BE2C (cell line): ENCODE measurements at regions not wholly inside any gene's neighbourhood (a gene's known extent, or its start where the extent isn't known, plus 50 kb on each side); places are given as distances from the start of the nearest gene placed in this dataset.

Experiments
- DNase-seq: peaks from one replicate; pipeline ENCODE4 v3.0.0-alpha.2; 2020
- H3K27me3 ChIP-seq: fragments of 250-450 bp; sonication (Bioruptor Pico); 2 replicates; pipeline ENCODE4 v1.5.1; 2020; ENCODE audit warnings: mild to moderate bottlenecking
- H3K36me3 ChIP-seq: fragments of 250-450 bp; sonication (Bioruptor Pico); 2 replicates; pipeline ENCODE4 v1.5.1; 2020; ENCODE audit warnings: mild to moderate bottlenecking
- H3K4me1 ChIP-seq: fragments of 250-450 bp; sonication (Bioruptor Pico); 2 replicates; pipeline ENCODE4 v1.5.1; 2020
- H3K4me3 ChIP-seq: 2 replicates; pipeline ENCODE4 v1.5.1; 2011; ENCODE audit warnings: low read depth, low read length
- H3K9me3 ChIP-seq: fragments of 250-450 bp; sonication (Bioruptor Pico); 2 replicates; pipeline ENCODE4 v1.5.1; 2020
- CTCF ChIP-seq: IDR thresholded peaks from 2 replicates; pipeline ENCODE4 v1.5.1; 2012; ENCODE audit warnings: mild to moderate bottlenecking, low read depth, low read length

GRCh38 chr10:124220547-124220946, 127.1 kb upstream of the CHST15 start:
- no peak overlapping the region for H3K4me3 ChIP-seq
- peaks cover 10% of the 10 kb centered on the region for H3K4me1 ChIP-seq
- no peaks in the 10 kb centered on the region for H3K9me3 ChIP-seq
- no peak for DNase-seq
- no peaks in the 10 kb centered on the region for H3K27me3 ChIP-seq
- no peaks in the 10 kb centered on the region for H3K36me3 ChIP-seq
- no peak for TF ChIP-seq CTCF

GRCh38 chr10:124219655-124220054, 126.3 kb upstream of the CHST15 start:
- H3K27me3 ChIP-seq, result no peaks in the 10 kb centered on the region
- DNase-seq, result no peak
- H3K4me3 ChIP-seq, result no peak overlapping the region
- no peak for TF ChIP-seq CTCF
- no peaks in the 10 kb centered on the region for H3K36me3 ChIP-seq
- no peaks in the 10 kb centered on the region for H3K9me3 ChIP-seq
- H3K4me1 ChIP-seq, result peaks cover 10% of the 10 kb centered on the region

GRCh38 chr10:124219062-124219461, 125.7 kb upstream of the CHST15 start:
- Histone ChIP-seq H3K9me3 (no peaks in the 10 kb centered on the region), H3K4me3 (no peak overlapping the region), H3K4me1 (peaks cover 10% of the 10 kb centered on the region), H3K27me3 (no peaks in the 10 kb centered on the region), H3K36me3 (no peaks in the 10 kb centered on the region)
- no peak for DNase-seq
- no peak for TF ChIP-seq CTCF

- Histone ChIP-seq H3K27me3 (no peaks in the 10 kb centered on the region), H3K4me1 (peaks cover 10% of the 10 kb centered on the region), H3K36me3 (no peaks in the 10 kb centered on the region), H3K9me3 (no peaks in the 10 kb centered on the region), H3K4me3 (no peak overlapping the region)
- no peak for TF ChIP-seq CTCF
- DNase-seq, result no peak
Observed at GRCh38 chr10:124217906-124218804, 124.8 kb upstream of the CHST15 start.

GRCh38 chr10:124217031-124217430, 123.6 kb upstream of the CHST15 start:
- H3K27me3 ChIP-seq, result no peaks in the 10 kb centered on the region
- H3K9me3 ChIP-seq, result no peaks in the 10 kb centered on the region
- no peak for DNase-seq
- peaks cover 7% of the 10 kb centered on the region for H3K4me1 ChIP-seq
- no peak overlapping the region for H3K4me3 ChIP-seq
- no peak for TF ChIP-seq CTCF
- H3K36me3 ChIP-seq, result no peaks in the 10 kb centered on the region
